ENCODE measurements at regions not wholly inside any gene's neighbourhood (a gene's known extent, or its start where the extent isn't known, plus 50 kb on each side); places are given as distances from the start of the nearest gene placed in this dataset.
"Not testable (repeated sequence)": the region's sequence is repeated elsewhere in the genome, so short reads cannot be mapped to it uniquely, and the experiment has no call there.

DNA sequence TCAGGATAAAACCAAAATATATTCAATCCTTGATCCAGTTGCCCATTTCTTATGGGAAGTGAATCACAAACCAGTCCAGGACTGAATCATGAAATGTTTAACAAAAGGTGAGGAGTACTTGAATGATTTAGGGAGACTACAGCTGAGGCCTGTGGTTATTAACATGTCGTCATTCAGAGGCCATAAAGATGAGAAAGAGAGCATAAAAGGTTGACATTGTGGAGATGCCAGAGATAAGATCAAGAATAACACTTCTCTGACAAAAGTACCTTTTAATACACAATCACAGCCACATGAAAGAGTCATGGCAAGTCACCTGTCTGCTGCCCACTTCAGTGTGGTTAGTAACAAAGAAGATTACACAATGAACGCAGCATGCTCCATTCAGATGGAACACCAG is 1195.7 kb upstream of the SORCS1 start:
- no peak for DNase-seq (ENCODE audit: low read depth)

GRCh38 chr10:108358912-108359311 is 1194.4 kb upstream of the SORCS1 start:
- DNase-seq (ENCODE audit: low read depth): no peak

GRCh38 chr10:108352771-108353170 is 1188.3 kb upstream of the SORCS1 start:
- no peak for DNase-seq (ENCODE audit: low read depth)

GRCh38 chr10:108348215-108348614 is 1183.7 kb upstream of the SORCS1 start:
- no peak for DNase-seq (ENCODE audit: low read depth)

DNA sequence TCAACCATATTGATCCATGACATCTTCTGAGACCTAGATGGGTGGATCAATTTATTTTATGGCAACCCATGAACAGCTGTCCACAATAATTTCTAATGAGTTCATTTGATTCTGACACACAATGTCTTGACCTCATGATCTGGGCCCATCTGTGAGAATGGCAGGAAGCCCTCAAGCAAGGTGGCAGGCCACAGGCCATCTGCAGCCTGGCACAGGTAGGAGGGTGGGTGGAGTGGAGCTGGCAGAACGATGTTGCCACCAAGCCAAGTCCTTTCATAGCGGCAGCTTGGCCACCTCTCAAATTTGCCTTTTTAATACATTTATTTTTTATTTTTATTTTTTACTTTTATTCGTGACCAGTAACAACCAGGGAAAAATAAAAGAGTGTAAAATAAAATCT is 1181.6 kb upstream of the SORCS1 start:
- no peak for DNase-seq (ENCODE audit: low read depth)

DNA sequence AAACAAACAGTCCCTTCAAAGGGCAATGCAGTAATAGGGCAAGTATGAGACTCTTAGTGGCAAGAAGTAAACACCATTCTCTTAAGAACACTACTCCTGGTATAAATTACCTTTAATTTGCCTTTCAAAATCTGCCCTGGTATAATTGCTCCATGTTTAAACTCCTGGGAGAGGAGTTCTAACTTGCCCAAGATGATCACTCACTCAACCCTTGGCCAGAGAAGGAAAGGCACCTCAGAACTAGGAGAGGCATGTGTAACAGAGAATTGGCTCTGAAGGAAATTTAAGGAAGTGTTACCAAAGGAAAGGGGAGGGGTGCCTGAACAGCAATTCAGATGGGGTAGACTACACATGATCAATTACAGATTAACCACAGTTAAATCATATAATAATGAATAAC is 1173.6 kb upstream of the SORCS1 start:
- DNase-seq (ENCODE audit: low read depth): no peak

GRCh38 chr10:108336836-108337235 is 1172.3 kb upstream of the SORCS1 start:
- no peak for DNase-seq (ENCODE audit: low read depth)

- no peak for DNase-seq (ENCODE audit: low read depth)
Measured at GRCh38 chr10:108327706-108328105, 1163.2 kb upstream of the SORCS1 start.

- DNase-seq (ENCODE audit: low read depth): no peak
Measured at GRCh38 chr10:108323274-108323798, 1158.8 kb upstream of the SORCS1 start.

DNA sequence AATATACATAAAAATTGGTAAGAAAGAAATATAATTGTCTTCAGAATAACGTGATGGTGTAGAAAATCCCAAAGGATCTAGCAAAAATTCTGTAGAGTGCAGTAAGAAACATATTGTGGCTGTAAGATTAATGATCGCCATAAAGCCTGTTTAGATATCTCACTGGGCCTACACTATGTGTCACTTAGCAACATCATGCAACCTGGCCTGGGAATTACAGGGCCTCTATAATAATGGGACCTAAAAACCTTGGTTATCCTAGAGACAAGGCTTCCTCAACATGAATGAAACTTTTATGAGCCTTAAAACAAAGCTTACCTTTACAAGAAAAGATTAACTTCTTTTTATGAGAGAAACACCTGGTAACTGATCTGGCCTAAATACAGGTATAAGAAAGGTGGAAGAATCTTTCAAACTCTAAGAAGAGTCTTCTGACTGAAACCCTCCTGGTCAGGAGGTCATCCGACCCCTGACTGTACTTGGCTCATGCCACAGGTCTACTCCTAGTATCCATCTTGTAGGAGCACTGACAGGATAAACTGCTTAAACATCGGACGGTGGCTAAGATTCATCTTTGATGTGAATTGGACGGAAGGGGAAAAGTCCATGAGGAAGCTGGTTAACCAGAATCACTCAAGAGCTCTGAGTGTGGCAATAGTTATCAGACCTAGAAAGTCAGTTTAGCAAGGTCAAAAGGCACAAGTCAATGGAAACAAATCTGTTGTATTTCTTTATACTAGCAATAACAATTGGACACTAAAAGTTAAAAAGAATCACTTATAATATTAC is 1155.1 kb upstream of the SORCS1 start:
- no peak for DNase-seq (ENCODE audit: low read depth)

- DNase-seq (ENCODE audit: low read depth): not testable (repeated sequence)
Measured at GRCh38 chr10:108315636-108316035, 1151.1 kb upstream of the SORCS1 start.

- no peak for DNase-seq (ENCODE audit: low read depth)
Measured at GRCh38 chr10:108307925-108308312, 1143.4 kb upstream of the SORCS1 start.

- DNase-seq (ENCODE audit: low read depth): no peak
Measured at GRCh38 chr10:108307250-108307924, 1142.9 kb upstream of the SORCS1 start.

- DNase-seq (ENCODE audit: low read depth): no peak
Measured at GRCh38 chr10:108303149-108303548, 1138.6 kb upstream of the SORCS1 start.

DNA sequence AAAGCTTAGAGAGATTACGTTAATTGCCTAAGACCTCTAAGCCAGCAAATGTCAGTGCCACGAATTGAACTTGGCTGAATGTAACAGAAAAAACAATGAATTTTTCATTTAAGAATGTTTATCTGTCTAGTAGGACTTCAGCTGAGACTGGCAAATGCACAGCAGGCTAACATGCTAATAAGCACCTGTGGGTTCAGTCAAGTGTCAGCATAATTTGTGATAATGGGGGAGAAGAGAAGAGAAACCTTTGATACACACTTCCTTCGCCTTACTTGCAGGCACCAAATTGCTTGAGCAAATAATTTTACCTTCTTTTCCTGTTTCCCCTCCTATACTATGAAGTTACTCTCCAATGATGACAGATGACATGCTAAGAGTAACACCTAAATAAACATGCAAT is 1136.5 kb upstream of the SORCS1 start:
- DNase-seq (ENCODE audit: low read depth): no peak

GRCh38 chr10:108290823-108291222 is 1126.3 kb upstream of the SORCS1 start:
- DNase-seq (ENCODE audit: low read depth): no peak

DNA sequence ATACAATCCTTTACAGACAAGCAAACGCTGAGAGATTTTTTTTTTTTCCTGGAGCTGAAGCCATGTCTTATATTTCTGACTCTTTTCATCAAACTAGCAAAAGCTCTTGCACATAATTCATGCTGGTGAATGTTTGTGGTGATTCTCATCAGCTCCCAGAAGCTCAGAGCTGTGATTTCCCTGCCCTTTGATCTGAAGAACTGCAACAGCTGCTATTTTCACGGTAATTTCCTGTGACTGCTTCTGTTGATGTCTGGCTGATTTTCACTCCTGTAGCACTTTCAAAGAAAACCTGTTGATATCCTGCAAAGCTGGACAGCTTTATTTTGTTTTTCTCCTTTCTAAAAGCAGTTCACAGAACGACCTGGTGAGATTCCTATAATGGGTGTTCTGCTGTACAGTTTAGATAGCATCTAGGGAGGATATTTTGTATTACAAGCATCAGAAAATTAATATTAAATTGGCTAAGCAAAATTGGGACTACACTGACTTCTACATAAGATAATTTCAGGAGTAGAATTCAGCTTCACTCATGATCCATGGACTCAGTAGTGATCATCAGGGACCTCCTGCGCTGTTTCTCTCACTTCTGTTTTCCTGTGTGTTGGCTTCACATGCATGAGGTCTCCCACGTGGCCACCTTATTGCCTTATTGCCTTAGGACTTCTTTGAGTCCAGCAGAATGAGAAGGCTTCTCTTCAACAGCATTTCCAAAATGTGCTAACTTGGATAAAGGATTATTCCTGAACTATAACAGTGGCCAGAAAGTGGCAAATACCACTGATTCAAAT is 1111.6 kb upstream of the SORCS1 start:
- no peak for DNase-seq (ENCODE audit: low read depth)

GRCh38 chr10:108260383-108260906 is 1095.9 kb upstream of the SORCS1 start:
- no peak for DNase-seq (ENCODE audit: low read depth)

DNA sequence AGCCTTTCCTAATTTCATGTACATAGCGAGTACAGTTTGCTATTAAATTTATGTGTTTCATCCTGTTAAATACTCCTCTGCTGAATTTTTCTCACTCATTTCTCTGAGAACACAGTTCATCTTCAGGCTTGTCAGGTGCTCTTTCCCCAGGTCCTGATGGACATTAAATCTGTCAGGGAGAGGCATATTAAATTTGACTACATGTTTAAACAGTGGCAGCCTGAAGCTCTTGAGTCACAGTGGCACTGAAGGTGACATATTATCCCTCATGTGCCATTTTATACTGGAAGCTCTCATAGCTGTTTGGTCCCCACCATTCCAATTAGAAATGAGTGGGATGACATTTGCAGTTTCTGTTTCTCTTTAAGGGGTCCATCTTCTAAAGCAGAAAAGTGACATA is 1089.6 kb upstream of the SORCS1 start:
- DNase-seq (ENCODE audit: low read depth): no peak

GRCh38 chr10:108252771-108253170 is 1088.3 kb upstream of the SORCS1 start:
- no peak for DNase-seq (ENCODE audit: low read depth)

DNA sequence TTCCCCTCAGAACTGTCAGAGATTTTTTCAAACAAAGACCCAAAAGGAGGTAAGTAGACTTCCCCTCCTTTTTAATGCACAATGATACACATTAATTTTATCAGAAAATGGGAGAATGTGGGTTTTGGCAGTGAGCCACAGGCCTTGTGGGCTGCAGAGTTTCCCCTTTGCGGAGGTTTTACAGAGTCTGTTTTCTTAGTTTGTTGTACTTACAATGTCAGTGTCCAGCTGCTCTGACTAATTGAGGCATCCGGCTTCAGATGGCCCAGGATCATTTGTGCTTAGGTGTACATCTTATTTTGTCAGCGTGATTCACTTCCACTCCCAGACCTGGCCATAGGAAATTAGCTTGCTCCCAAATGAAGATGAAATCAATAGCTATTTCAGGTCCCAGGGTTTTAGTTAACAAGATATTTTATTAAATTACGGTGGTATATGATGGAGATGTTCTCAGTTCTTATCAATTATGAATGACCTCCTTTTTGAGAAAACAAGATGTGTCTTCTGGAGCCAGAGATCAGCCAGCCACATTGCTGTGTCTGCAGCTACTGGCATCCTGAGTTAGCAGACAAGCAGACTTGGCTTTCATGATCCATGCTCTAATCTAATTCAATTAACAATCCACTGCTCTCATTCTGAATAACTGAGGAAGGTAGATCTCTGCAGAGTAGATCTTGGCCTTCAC is 1086.6 kb upstream of the SORCS1 start:
- no peak for DNase-seq (ENCODE audit: low read depth)

DNA sequence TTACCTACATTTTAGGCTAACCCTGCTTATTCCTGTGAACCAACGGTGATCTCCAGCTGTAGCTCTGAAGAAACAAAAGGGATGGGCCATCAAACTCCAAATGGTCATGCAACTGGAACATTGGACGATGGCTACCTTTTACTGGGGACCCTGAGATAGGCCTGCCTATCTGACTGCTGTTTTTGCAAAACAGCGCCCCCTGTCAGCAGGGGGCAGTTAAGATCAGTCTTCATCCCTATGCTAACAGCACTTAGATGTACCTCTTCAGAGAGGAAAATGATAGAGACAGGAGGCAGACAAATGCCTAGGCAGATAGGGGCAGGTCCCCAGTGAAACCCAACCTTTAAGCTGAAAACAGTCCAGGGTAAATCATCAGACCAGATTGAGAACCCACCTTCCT is 1085.4 kb upstream of the SORCS1 start:
- DNase-seq (ENCODE audit: low read depth): no peak
